Thyroid gland (tissue), 4 donors: ENCODE measurements at regions not wholly inside any gene's neighbourhood (a gene's known extent, or its start where the extent isn't known, plus 50 kb on each side); places are given as distances from the start of the nearest gene placed in this dataset.
"Not testable (repeated sequence)": the region's sequence is repeated elsewhere in the genome, so short reads cannot be mapped to it uniquely, and the experiment has no call there.

Experiments used
- DNase-seq, 2 donors: peaks; one replicate each; pipeline ENCODE4 v3.0.0-alpha.2; 2019
- H3K27ac ChIP-seq, 3 donors: fragments of 200-600 bp; sonication (generic); 1 replicate in 2 of 3; 2 replicates in 1 of 3; pipeline ENCODE4 v1.5.1; 2016 to 2019; ENCODE audit warnings: mild to moderate bottlenecking in 1 of 3, moderate library complexity in 1 of 3
- H3K27me3 ChIP-seq: fragments of 200-600 bp; sonication (generic); one replicate; pipeline ENCODE4 v1.5.1; 2019
- H3K36me3 ChIP-seq, 2 donors: fragments of 200-600 bp; sonication (generic); one replicate each; pipeline ENCODE4 v1.5.1; 2016 to 2019
- H3K4me1 ChIP-seq, 2 donors: fragments of 200-600 bp; sonication (generic); one replicate each; pipeline ENCODE4 v1.5.1; 2017 to 2019
- H3K4me3 ChIP-seq, 3 donors: fragments of 200-600 bp; sonication (generic); replicated peaks in 1 of 3; 1 replicate in 2 of 3; 2 replicates in 1 of 3; pipeline ENCODE4 v1.5.1; 2016; ENCODE audit warnings: mild to moderate bottlenecking in 1 of 3
- H3K9me3 ChIP-seq: fragments of 200-600 bp; sonication (generic); one replicate; pipeline ENCODE4 v1.5.1; 2017
- CTCF ChIP-seq, 6 experiments: fragments of 200-600 bp in 3 of 6; fragments of 450-650 bp in 3 of 6; sonication (generic) in 3 of 6; IDR thresholded peaks; one replicate each; pipeline ENCODE4 v1.5.1; 2016 to 2019; ENCODE audit warnings: antibody characterized with exemption in 6 of 6, mild to moderate bottlenecking in 2 of 6, inconsistent platforms in 1 of 6, moderate library complexity in 1 of 6
- POLR2A ChIP-seq, 2 donors: fragments of 450-650 bp; IDR thresholded peaks; one replicate each; pipeline ENCODE4 v1.6.1; 2017; ENCODE audit warnings: antibody characterized with exemption in 2 of 2, mild to moderate bottlenecking in 2 of 2, moderate library complexity in 1 of 2
- WGBS, 2 donors: methylation state at CpG; one replicate each; pipeline ENCODE4 v1.1.5; 2017; 5-methylcytosine and 5-hydroxymethylcytosine counted together
- intact Hi-C: fragments of 100-400 bp; cut with DNase I; formaldehyde crosslinking; loops from one replicate; pipeline ENCODE4 v1.15.1; 2023

DNA sequence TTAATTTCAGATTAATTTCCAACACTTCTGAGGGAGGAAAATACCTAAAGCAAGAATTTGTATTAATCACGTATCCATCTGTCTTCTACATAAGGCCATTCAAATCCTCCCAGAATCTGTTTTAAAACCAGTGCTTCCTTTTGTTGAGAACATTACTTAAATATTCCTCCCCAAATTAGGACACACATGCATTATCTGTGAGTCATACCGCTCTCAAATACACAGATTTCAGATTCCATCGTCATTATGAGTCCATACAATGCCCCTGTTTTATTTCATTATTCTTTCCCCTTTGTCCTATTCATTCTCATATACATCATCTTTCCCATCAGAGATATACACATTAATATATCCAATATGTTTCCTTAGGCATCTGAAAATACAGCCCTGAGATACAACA lies 57.3 kb upstream of the PRSS12 start:
- no peak for DNase-seq
- Histone ChIP-seq H3K27me3 (no peaks in the 10 kb centered on the region), H3K4me1 (no peaks in the 10 kb centered on the region), H3K27ac (no peak overlapping the region), H3K9me3 (no peaks in the 10 kb centered on the region), H3K4me3 (no peak overlapping the region), H3K36me3 (no peaks in the 10 kb centered on the region)
- no peak for TF ChIP-seq POLR2A (IDR thresholded peaks at IDR 0.05)
- no peak for TF ChIP-seq CTCF (IDR thresholded peaks at IDR 0.05)
- intact Hi-C loops = no loop called here
- 78 to 88% methylated on average over 3 of the region's 3 CpGs for WGBS, 2 donors

DNA sequence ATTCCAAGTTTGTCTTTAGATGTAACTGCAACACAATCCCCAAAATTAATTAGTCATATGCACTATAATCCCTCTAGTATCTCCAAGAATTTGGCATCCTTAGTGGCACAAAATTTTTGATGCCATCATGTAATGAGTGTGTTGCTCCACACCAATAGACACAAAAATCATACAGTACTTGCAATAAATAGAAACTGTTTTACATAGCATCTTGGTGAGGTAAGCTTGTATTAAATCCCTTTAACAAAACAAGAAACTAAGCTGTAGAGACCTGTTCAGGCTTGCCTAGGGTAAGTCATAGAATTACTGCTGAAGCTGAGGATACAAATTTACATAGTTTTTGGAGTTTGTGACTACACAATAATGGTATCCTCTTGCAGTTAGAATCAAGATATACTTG lies 64.5 kb upstream of the PRSS12 start:
- H3K36me3 ChIP-seq = no peaks in the 10 kb centered on the region
- intact Hi-C loops = no loop called here
- no peaks in the 10 kb centered on the region for H3K9me3 ChIP-seq
- DNase-seq = no peak
- no peak overlapping the region for H3K27ac ChIP-seq
- no peaks in the 10 kb centered on the region for H3K27me3 ChIP-seq
- H3K4me3 ChIP-seq = no peak overlapping the region
- TF ChIP-seq CTCF (IDR thresholded peaks at IDR 0.05) (no peak), POLR2A (IDR thresholded peaks at IDR 0.05) (no peak)
- H3K4me1 ChIP-seq = no peaks in the 10 kb centered on the region

DNA sequence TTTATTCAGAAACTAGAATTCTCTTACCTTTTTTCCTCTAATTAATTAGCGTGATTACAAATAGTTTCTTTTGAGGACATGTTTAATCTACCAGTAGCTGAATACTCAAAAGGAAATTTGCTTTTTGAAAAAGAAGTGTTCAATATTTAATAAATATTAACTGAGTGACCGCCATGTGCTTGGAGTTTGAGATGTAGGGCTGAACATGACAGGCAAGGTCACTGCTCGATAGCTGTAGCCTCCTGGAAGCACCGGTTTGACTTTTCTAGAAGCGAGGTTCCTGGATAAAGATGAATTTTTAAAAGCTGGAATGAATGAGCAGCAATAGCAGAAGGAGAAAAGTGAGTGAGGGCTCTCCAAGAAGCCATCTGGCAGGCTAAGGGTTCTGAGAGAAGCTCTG lies 65.0 kb upstream of the PRSS12 start:
- DNase-seq, H3K36me3 ChIP-seq, intact Hi-C loops, H3K27ac ChIP-seq, H3K4me1 ChIP-seq, H3K27me3 ChIP-seq, H3K9me3 ChIP-seq, H3K4me3 ChIP-seq: not testable (repeated sequence)
- WGBS, 2 donors = 79 to 92% methylated on average over 5 of the region's 5 CpGs

DNA sequence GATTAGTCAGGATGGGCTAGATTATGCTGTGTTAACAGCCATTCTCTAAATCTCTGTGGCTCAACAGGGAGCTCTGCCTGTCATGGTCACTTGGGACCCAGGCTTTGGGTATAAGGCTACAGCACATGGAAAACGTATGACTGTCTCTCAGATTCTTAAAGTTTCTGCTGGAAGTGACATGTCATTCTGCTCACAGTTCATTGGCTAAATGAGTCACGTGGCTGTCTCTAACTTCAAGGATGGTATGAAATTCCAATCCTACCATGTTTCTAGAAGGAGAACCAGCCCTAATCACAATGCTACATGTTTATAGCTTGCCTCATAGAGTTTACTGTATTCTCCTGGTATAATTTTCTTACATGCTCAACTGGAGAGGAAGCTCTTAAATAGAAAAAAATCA lies 65.6 kb upstream of the PRSS12 start:
- intact Hi-C loops, H3K4me1 ChIP-seq, H3K9me3 ChIP-seq, H3K36me3 ChIP-seq, DNase-seq, H3K4me3 ChIP-seq, H3K27ac ChIP-seq, H3K27me3 ChIP-seq: not testable (repeated sequence)
- WGBS, 2 donors = 74 to 78% methylated on average over 2 of the region's 2 CpGs

- WGBS, 2 donors = 68 to 78% methylated on average over 6 to 7 of the region's 7 CpGs
- H3K4me1 ChIP-seq, H3K9me3 ChIP-seq, intact Hi-C loops, H3K27ac ChIP-seq, DNase-seq, H3K36me3 ChIP-seq, H3K4me3 ChIP-seq, H3K27me3 ChIP-seq: not testable (repeated sequence)
Observed at GRCh38 chr4:118419626-118420025, 66.8 kb upstream of the PRSS12 start.

DNA sequence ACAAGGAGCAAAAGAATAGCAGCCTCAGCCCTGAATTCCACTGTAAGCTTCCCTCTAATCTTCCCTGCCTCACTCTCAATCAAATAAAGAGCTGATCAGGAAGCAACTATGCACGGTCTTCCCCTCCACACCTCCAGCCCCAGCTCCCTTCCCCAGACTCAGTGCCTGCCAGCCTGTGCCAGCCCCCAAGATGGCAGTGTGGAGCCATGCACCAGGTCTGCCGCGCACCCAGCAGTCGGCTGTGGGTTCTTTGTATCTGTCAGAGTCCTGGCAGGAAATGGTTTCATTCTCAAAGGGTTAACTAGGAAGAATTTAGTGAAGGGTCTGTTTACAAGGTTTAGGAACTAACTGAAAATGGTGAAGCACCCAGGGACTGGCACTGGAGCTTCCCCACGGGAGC lies 71.3 kb upstream of the PRSS12 start:
- H3K36me3 ChIP-seq, H3K27ac ChIP-seq, intact Hi-C loops, H3K9me3 ChIP-seq, H3K4me3 ChIP-seq, H3K4me1 ChIP-seq, H3K27me3 ChIP-seq: not testable (repeated sequence)
- WGBS, 2 donors = 1 to 10% methylated on average over 4 to 5 of the region's 5 CpGs
- DNase-seq = peak; percentile 4 to 26
- peak in 2 of 6 experiments; percentile 27 to 28 for TF ChIP-seq CTCF (IDR thresholded peaks at IDR 0.05)

DNA sequence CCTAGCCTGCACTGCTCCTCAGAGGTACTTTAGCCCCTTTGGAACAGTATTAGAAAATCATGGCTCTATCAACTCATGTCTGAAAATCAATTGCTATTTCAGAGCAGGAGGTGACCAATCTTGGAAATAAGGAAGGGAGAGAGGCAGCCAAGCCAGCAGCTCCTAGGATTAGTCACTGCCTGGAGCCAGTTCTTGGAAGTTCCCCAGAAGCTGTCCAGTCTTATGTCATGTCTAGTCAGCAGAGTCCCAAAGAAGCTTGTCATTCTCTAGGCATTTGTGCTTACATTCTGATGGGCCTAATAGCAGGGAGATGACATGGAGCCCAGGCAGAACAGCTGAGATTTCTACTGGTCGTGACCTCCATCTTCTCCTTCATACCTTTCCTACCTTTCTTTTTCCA lies 76.1 kb upstream of the PRSS12 start:
- DNase-seq, H3K36me3 ChIP-seq, H3K27me3 ChIP-seq, intact Hi-C loops, H3K4me1 ChIP-seq, H3K9me3 ChIP-seq, H3K27ac ChIP-seq, H3K4me3 ChIP-seq: not testable (repeated sequence)
- WGBS, 2 donors = no CpG with 5 or more reads among the region's 1 CpG

- intact Hi-C loops, H3K4me3 ChIP-seq, H3K27ac ChIP-seq, H3K27me3 ChIP-seq, DNase-seq, H3K4me1 ChIP-seq, H3K9me3 ChIP-seq, H3K36me3 ChIP-seq: not testable (repeated sequence)
- WGBS, 2 donors = 40 to 75% methylated on average over 2 to 4 of the region's 5 CpGs
Observed at GRCh38 chr4:118432359-118432758, 79.6 kb upstream of the PRSS12 start.

DNA sequence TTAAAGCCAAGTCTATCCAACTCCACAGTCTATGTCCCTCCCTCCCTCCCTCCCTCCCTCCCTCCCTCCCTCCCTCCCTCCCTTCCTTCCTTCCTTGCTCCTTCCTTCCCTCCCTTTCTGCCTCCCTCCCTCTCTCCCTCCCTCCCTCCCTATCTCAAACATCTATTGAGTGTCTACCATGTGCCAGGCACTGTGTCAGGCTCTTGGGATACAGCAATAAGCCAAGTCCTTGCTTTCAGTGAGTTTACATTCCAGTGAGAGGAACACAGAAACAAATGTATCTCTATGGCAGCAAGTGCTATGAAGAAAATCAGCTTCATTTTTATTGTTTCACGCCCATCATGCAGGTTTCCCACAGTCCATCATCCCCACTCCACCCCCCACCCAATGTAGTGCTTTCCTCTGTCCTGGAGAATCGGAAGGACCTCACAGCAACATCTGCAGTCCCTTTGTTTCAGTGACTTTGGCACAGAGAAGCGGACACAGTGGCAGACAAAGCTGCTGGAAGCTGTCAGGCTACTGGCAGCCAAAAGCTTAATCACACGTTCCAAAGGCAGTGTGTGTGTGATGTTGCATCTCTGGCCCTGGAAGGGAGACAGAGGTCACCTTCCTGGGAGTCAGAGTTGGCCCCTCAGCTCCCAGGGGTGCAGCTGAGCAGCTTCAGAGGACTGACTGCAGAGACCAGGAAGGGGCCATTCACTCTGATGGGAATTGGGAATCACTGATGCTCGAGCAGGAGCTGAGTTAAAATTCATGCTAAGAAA lies 81.0 kb upstream of the PRSS12 start:
- intact Hi-C loops, H3K36me3 ChIP-seq, H3K27ac ChIP-seq, H3K4me3 ChIP-seq, H3K27me3 ChIP-seq, H3K4me1 ChIP-seq, H3K9me3 ChIP-seq, DNase-seq: not testable (repeated sequence)
- 50 to 51% methylated on average over 4 to 5 of the region's 5 CpGs for WGBS, 2 donors

- H3K4me1 ChIP-seq, H3K27me3 ChIP-seq, DNase-seq, H3K4me3 ChIP-seq, H3K36me3 ChIP-seq, H3K27ac ChIP-seq, intact Hi-C loops, H3K9me3 ChIP-seq: not testable (repeated sequence)
- WGBS, 2 donors = 64 to 80% methylated on average over 2 to 3 of the region's 3 CpGs
Observed at GRCh38 chr4:118435415-118435814, 82.6 kb upstream of the PRSS12 start.
